ENCODE measurements at regions not wholly inside any gene's neighbourhood (a gene's known extent, or its start where the extent isn't known, plus 50 kb on each side); places are given as distances from the start of the nearest gene placed in this dataset.

DNA sequence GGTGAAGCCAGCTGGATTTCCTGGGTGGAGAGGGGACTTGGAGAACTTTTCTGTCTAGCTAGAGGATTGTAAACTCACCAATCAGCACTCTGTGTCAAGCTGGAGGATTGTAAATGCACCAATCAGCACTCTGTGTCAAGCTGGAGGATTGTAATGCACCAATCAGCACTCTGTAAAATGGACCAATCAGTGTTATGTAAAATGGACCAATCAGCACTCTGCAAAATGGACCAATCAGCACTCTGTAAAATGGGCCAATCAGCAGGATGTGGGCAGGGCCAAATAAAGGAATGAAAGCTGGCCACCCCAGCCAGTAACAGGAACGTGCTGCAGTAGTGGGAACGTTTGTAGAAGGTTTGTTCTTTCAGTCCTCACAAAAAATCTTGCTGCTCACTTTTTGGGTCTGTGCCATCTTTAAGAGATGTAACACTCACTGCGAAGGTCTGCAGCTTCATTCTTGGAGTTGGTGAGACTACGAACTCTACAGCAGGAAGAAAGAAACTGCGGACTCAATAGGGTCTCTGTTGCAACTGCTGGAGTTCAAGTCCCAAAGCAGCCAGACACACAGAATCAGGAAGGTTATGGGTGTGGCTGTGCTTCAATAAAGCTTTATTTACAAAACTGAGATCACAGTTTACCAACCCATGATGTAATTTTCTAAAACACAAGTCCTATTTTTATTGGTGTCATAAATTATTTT is 145.7 kb upstream of the ERCC6L2 start:
- POLR2A ChIA-PET = no interaction called here

DNA sequence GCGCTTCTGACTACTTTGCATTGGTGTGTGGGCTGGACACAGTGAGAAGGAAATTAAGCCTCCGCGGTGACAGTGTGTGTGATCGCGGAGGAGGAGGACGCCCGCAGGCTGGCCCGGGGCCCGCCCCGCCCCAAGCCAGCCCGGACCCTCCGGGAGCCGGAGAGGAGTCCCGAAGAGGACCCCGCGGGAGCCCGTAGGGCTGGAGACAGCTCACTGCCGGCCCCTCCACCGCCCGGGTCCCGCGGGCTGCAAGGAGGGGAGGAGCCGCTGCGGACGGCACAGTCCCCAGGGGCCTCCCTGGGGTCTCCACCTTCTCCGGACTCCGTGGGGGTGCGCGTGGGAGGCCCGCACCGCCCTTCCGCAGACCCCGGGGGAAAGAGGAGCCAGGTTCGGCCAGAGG is 146.4 kb upstream of the ERCC6L2 start:
- POLR2A ChIA-PET = no interaction called here
- peaks cover 28% of the 10 kb centered on the region for H3K27me3 Mint-ChIP-seq
- CTCF ChIA-PET = no interaction called here

More for the DNA sequence above, 145.7 kb upstream of the ERCC6L2 start:
- Mint-ChIP-seq H3K27ac (no peak overlapping the region), H3K9me3 (peaks cover 23% of the 10 kb centered on the region), H3K27me3 (peaks cover 29% of the 10 kb centered on the region), H3K36me3 (ENCODE audit: low read depth) (peaks cover 7% of the 10 kb centered on the region), H3K4me3 (no peak overlapping the region), H3K4me1 (peaks cover 14% of the 10 kb centered on the region)
- DNase-seq = no peak
- CTCF ChIA-PET = no interaction called here

DNA sequence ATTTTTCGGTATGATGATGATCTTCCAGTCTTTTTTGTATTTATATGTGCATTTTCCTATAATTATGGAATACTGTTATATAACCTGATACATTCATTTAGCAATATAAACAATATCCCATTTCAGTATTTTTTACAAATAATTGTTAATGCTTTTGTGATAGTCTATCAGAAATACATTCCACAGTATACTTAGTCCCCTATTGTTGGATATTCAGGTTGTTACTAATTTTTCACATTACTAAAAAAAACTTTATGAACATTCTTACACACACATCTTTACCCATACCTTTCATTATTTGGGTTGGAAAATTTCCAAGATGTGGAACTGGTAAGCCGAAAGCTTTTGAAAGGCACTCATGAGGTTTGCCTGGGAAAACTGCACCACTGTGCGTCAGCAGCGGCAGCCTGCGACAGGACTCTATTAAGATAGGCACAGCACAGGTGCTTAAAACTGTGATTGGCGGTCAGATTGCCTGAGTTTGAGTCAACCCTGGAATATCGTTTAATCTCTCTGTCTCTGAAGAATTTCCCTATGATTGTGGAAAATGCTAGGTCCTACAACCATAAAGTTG is 147.5 kb upstream of the ERCC6L2 start:
- H3K27me3 Mint-ChIP-seq = peaks cover 26% of the 10 kb centered on the region
- peaks cover 29% of the 10 kb centered on the region for H3K4me1 Mint-ChIP-seq
- ChIA-PET POLR2A (interaction anchor here (0.6 to 1.2 kb wide), 2 partner anchors 8 to 172 kb away, joined by 3 to 4 read pairs; no protein-coding TSS in a partner anchor), CTCF (interaction anchor here (0.7 to 1.4 kb wide), 3 partner anchors 18 to 490 kb away, joined by 3 to 5 read pairs (median 3); no protein-coding TSS in a partner anchor)
- no peak overlapping the region for H3K27ac Mint-ChIP-seq
- H3K4me3 Mint-ChIP-seq = no peak overlapping the region
- no peak for DNase-seq
- peaks cover 25% of the 10 kb centered on the region for H3K9me3 Mint-ChIP-seq
- peaks cover 10% of the 10 kb centered on the region for H3K36me3 Mint-ChIP-seq (ENCODE audit: low read depth)

More for the DNA sequence above, 146.4 kb upstream of the ERCC6L2 start:
- DNase-seq = no peak
- peaks cover 25% of the 10 kb centered on the region for H3K9me3 Mint-ChIP-seq
- peaks cover 7% of the 10 kb centered on the region for H3K36me3 Mint-ChIP-seq (ENCODE audit: low read depth)
- H3K4me3 Mint-ChIP-seq = no peak overlapping the region
- peaks cover 22% of the 10 kb centered on the region for H3K4me1 Mint-ChIP-seq
- H3K27ac Mint-ChIP-seq = no peak overlapping the region

DNA sequence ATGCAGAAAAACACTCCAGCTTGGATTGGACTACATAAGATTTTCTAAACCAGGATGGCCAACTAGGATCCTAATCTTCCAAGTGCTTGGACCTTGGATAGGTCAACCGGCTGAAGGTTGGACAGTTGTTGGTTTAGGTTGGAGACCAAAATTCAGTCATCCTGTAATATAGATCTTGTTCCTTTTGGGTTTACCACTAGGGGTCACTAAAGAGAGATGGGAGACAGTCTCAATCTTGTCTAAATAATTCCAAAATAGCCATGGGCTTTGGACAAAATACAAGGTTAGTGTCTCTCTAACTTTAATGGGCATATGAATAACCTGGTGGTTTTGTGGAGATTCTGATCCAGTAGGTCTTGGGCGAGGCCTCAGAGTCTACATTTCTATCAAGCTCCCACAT is 148.7 kb upstream of the ERCC6L2 start:
- Mint-ChIP-seq H3K27ac (no peak overlapping the region), H3K9me3 (peaks cover 34% of the 10 kb centered on the region), H3K4me1 (peaks cover 31% of the 10 kb centered on the region), H3K27me3 (peaks cover 27% of the 10 kb centered on the region), H3K4me3 (no peak overlapping the region), H3K36me3 (ENCODE audit: low read depth) (peaks cover 17% of the 10 kb centered on the region)
- POLR2A ChIA-PET = interaction anchor here (1.2 kb wide), 2 partner anchors 9 to 334 kb away, joined by 3 to 4 read pairs; no protein-coding TSS in a partner anchor
- CTCF ChIA-PET = interaction anchor here (0.8 to 1.4 kb wide), 5 partner anchors 9 to 420 kb away, joined by 3 to 7 read pairs (median 3); partner anchors contain the start of gene ERCC6L2
- DNase-seq = no peak

DNA sequence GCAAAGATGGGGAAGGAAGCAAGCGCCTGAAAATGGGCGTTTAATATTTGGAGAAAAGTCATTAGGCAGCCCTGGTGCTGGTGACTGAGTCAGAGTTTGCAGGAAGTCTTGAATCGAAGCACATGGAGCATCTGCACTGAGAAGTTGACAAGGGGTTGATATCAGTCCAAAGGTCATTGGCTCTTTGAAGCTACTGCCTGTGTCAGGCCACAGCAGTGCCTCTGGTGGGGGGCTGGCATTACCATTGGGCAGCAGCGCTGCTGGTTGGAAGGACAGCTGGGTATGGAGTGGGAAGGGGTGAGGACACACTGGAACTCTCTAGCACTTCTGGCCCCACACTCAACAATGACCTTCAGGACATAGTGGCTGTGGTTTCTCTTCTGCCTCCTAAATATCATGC is 150.4 kb upstream of the ERCC6L2 start:
- Mint-ChIP-seq H3K4me3 (no peak overlapping the region), H3K9me3 (peaks cover 32% of the 10 kb centered on the region), H3K4me1 (peaks cover 31% of the 10 kb centered on the region), H3K27ac (peak overlapping the region; percentile 62), H3K27me3 (peaks cover 29% of the 10 kb centered on the region), H3K36me3 (ENCODE audit: low read depth) (peaks cover 17% of the 10 kb centered on the region)
- CTCF ChIA-PET = no interaction called here
- no peak for DNase-seq
- POLR2A ChIA-PET = interaction anchor here (0.7 kb wide), 1 partner anchor 151 kb away, joined by 3 read pairs; the partner anchor contains the start of gene ERCC6L2

DNA sequence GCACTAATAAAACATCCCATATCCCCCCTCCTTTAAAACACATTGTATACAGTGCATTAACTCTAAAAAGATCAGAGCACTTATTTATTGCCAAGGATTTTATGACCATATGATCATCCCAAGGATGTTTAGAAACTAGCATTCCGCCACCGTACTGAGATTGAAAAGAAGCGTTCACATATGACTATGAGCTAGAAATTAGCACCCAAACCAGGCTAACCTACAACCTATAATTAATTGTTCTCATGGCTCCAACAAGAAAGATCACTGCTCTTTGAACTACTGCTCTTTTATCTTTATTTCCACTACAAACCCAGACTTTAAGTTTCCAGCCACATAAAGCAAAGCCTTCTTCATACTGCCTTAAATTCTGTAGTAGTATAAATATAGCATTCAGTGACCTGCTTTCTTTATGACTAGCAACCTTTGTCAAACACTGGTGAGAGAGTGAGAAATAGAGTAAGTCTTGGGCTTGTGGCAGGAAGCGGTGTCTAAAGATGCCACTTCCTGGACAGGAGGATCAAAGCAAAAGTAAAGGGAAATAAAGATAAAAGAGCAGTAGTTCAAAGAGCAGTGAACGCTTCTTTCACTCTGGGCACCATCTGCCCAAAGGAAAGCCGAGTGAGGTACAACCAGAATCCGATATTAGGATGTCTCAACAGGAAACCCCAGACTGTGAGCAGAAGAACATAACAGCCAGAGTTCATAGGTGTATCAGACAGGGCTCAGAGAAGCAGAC is 151.1 kb upstream of the ERCC6L2 start:
- POLR2A ChIA-PET = interaction anchor here (1.5 kb wide), 1 partner anchor 215 kb away, joined by 3 read pairs; no protein-coding TSS in a partner anchor
- peaks cover 31% of the 10 kb centered on the region for H3K4me1 Mint-ChIP-seq
- DNase-seq = peak; percentile 87

DNA sequence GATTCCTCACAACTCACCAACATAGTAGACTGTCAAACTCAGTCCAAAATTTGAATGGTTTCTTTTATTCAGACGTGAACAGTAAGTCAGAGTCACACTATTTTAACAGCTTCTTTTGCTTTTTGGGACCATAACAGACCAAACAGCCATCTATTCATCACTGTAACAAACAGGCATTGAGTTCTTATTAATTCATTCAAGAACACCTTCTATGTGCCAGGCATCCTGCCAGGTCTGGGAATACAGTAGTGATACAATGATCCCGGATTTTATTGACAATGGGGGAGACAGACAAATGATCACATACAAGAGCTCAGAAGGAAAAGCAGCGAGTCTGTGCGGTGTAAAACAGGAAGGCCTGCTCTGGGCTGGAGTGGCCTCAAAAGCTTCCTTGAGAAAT is 153.3 kb upstream of the ERCC6L2 start:
- Mint-ChIP-seq H3K9me3 (peaks cover 40% of the 10 kb centered on the region), H3K4me1 (peaks cover 31% of the 10 kb centered on the region), H3K27ac (no peak overlapping the region), H3K4me3 (no peak overlapping the region), H3K36me3 (ENCODE audit: low read depth) (peaks cover 17% of the 10 kb centered on the region), H3K27me3 (peaks cover 34% of the 10 kb centered on the region)
- ChIA-PET CTCF (no interaction called here), POLR2A (no interaction called here)
- no peak for DNase-seq

More for the DNA sequence above, 151.1 kb upstream of the ERCC6L2 start:
- CTCF ChIA-PET = no interaction called here
- peak overlapping the region; percentile 62 for H3K27ac Mint-ChIP-seq
- H3K36me3 Mint-ChIP-seq (ENCODE audit: low read depth) = peaks cover 17% of the 10 kb centered on the region
- H3K9me3 Mint-ChIP-seq = peaks cover 29% of the 10 kb centered on the region
- peak overlapping the region; percentile 18 for H3K4me3 Mint-ChIP-seq
- peaks cover 30% of the 10 kb centered on the region for H3K27me3 Mint-ChIP-seq

DNA sequence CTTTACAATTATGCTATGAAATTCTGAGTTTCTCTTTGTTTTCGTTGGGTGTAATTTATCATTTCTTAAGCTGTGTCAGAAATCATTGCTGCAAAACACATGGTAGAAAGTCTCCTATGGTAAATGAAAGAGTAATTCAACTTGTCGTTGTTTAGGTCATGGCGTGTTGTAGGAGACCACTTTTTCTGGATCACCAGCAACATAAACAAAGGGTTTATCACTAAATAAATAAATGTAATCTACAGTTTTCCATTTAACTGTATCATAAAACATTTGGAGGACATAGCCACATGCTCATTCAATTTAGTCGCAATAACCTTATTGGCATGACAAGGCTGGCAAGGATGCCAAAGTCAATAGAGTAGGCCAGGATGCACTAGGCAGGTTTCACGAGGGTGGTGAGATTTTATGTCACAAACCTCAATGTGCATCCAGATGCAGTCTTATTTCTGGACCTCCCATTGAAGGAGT is 154.4 kb upstream of the ERCC6L2 start:
- POLR2A ChIA-PET = no interaction called here
- H3K27ac Mint-ChIP-seq = no peak overlapping the region
- no peak overlapping the region for H3K4me3 Mint-ChIP-seq
- peaks cover 29% of the 10 kb centered on the region for H3K4me1 Mint-ChIP-seq
- no peak for DNase-seq
- H3K27me3 Mint-ChIP-seq = peaks cover 35% of the 10 kb centered on the region
- H3K9me3 Mint-ChIP-seq = peaks cover 41% of the 10 kb centered on the region
- CTCF ChIA-PET = no interaction called here
- peaks cover 17% of the 10 kb centered on the region for H3K36me3 Mint-ChIP-seq (ENCODE audit: low read depth)

DNA sequence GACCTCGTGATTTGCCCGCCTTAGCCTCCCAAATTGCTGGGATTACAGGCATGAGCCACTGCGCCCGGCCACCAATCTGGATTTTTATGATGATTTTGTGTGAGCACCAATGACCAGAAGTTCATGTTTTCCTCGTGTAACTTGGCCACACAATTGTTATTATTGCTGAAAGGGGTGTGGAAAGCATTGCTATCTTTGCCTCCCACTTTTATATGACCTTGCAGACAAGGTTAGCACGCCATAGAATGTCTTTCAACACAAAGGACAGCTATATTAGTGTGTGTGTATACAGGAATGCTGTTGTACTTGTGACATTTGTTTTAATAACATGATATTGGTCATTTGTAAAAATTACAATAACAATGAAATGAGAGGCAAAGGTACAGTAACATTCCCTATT is 155.0 kb upstream of the ERCC6L2 start:
- H3K4me3 Mint-ChIP-seq = no peak overlapping the region
- DNase-seq = no peak
- peaks cover 39% of the 10 kb centered on the region for H3K9me3 Mint-ChIP-seq
- POLR2A ChIA-PET = no interaction called here
- H3K27ac Mint-ChIP-seq = no peak overlapping the region
- peaks cover 23% of the 10 kb centered on the region for H3K4me1 Mint-ChIP-seq
- H3K36me3 Mint-ChIP-seq (ENCODE audit: low read depth) = peaks cover 15% of the 10 kb centered on the region
- CTCF ChIA-PET = no interaction called here
- H3K27me3 Mint-ChIP-seq = peaks cover 29% of the 10 kb centered on the region

DNA sequence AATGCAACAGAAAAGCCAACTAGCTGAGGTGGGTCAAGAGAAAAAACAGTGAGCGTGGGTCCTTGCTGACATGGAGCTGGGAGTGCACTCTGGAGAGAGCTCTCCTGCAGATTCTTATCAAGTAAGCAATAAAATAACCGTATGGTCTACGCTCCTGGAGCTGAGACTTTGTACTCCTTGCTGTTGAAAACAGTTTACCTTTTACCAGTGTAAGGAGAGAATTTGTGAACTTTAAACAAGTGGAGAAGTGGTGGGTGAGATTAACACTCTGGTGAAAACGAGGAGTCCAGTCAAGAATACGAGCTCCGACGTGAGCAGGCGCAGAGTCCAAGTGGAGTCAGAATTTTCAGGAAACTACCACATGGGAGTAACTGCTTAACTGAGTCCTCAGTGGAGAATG is 156.1 kb upstream of the ERCC6L2 start:
- H3K36me3 Mint-ChIP-seq (ENCODE audit: low read depth) = peaks cover 14% of the 10 kb centered on the region
- peaks cover 33% of the 10 kb centered on the region for H3K9me3 Mint-ChIP-seq
- peaks cover 28% of the 10 kb centered on the region for H3K27me3 Mint-ChIP-seq
- CTCF ChIA-PET = no interaction called here
- POLR2A ChIA-PET = no interaction called here
- no peak overlapping the region for H3K27ac Mint-ChIP-seq
- DNase-seq = no peak
- H3K4me1 Mint-ChIP-seq = peaks cover 12% of the 10 kb centered on the region
- H3K4me3 Mint-ChIP-seq = no peak overlapping the region

DNA sequence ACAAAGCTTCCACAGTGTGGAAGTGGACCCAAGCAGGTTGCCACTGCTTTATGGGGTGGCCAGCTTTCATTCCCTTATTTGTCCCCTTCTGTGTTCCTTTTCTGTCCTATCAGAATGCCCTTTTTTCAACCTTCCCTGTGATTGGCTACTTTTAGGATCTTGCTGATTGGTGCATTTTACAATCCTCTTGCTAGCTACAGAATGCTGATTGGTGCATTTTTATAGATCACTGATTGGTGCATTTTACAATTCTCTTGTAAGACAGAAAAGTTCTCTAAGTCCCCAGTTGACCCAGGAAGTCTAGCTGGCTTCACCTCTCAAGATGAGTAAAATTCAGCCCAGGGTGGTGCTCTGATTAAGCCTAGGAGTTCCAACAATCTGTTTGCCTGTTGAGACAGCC is 157.2 kb upstream of the ERCC6L2 start:
- Mint-ChIP-seq H3K36me3 (ENCODE audit: low read depth) (peaks cover 12% of the 10 kb centered on the region), H3K9me3 (peaks cover 38% of the 10 kb centered on the region), H3K27me3 (peaks cover 26% of the 10 kb centered on the region), H3K4me1 (peaks cover 2% of the 10 kb centered on the region), H3K4me3 (no peak overlapping the region), H3K27ac (no peak overlapping the region)
- ChIA-PET POLR2A (interaction anchor here (0.6 kb wide), 1 partner anchor 133 kb away, joined by 4 read pairs; no protein-coding TSS in a partner anchor), CTCF (no interaction called here)
- DNase-seq = no peak

DNA sequence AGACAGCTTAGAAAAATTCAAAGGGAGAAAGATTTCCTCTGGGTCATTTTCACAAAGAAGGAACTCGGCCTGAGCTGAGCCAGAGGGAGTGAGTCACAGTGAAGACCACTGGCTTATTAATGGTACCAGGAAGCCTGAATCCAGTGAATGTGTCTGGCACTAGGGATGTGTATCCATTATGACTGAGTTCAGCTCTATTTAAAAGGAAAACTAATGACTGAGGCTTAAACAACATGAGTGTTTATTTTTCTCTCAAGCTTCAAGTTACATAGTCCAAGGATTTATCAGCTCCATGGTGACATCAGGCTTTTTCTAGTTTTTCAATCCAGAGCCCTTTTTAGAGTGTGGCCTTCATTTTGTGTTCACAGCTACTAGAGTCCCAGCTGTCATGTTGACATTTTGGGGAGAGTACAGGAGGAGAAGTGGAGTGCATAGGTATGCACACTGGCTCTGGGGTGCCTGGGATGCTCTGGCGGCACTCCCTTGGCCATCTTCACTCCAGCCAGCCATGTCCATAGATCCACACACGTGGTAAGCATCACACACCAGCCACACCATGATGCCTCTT is 159.5 kb upstream of the ERCC6L2 start:
- ChIA-PET CTCF (no interaction called here), POLR2A (no interaction called here)
- Mint-ChIP-seq H3K4me3 (no peak overlapping the region), H3K9me3 (peaks cover 33% of the 10 kb centered on the region), H3K36me3 (ENCODE audit: low read depth) (peaks cover 5% of the 10 kb centered on the region), H3K27ac (no peak overlapping the region), H3K4me1 (no peaks in the 10 kb centered on the region), H3K27me3 (peaks cover 12% of the 10 kb centered on the region)
- DNase-seq = no peak

DNA sequence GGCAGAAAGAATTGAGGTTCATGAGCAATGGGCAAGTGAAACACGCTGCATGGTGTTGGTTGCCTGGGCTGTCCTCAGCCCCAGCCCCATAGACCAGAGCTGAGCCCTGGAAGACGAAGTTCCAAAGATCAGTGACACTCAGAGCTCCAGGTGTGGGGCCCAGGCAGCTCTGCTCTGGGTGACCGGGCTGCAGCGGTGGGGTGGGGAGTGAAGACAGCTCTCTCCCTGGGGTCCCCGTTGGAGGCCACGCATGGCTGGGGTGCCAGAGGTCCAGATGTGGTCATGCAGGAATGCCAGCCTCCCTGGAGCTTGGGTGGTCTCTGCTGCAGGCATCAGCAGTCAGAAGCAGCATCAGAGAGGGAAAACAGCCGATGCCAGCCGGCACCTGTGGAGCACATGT is 165.0 kb upstream of the ERCC6L2 start:
- Mint-ChIP-seq H3K9me3 (peaks cover 11% of the 10 kb centered on the region), H3K27me3 (peaks cover 3% of the 10 kb centered on the region), H3K36me3 (ENCODE audit: low read depth) (peaks cover 3% of the 10 kb centered on the region), H3K4me3 (no peak overlapping the region), H3K27ac (no peak overlapping the region), H3K4me1 (no peaks in the 10 kb centered on the region)
- ChIA-PET POLR2A (no interaction called here), CTCF (no interaction called here)
- DNase-seq = no peak

Data from activated CD4-positive, alpha-beta memory T cell treated with anti-CD3 and anti-CD28 coated beads, Interleukin-2, amount 10 ng/mL, durations not matched to agents 7 days and 5 days (primary cell).